ENCODE measurements at regions not wholly inside any gene's neighbourhood (a gene's known extent, or its start where the extent isn't known, plus 50 kb on each side); places are given as distances from the start of the nearest gene placed in this dataset.
A peak's percentile ranks its signal among the peaks of the same experiment; 100 is the strongest.
"Not testable (repeated sequence)": the region's sequence is repeated elsewhere in the genome, so short reads cannot be mapped to it uniquely, and the experiment has no call there.

DNA sequence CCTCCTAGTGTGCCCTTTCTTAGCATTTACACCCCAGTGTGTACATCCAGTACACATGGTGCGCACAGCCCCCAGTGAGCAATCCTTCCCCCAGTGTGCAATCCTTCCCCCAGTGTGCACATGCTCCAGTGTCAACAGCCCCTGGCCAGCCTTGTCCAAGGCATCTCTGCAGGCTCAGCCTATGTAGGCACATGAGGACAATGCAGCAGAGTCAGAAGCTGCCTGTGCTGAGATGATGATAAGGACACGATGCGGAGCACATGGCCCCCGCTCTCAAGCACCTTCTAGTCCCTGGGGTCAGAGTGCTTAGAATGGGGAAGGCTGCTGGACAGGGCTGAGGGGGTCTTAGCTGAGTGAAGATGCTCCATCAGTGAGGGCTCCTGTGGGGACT is 69.8 kb downstream of the GADD45G start:
- no peak for DNase-seq

DNA sequence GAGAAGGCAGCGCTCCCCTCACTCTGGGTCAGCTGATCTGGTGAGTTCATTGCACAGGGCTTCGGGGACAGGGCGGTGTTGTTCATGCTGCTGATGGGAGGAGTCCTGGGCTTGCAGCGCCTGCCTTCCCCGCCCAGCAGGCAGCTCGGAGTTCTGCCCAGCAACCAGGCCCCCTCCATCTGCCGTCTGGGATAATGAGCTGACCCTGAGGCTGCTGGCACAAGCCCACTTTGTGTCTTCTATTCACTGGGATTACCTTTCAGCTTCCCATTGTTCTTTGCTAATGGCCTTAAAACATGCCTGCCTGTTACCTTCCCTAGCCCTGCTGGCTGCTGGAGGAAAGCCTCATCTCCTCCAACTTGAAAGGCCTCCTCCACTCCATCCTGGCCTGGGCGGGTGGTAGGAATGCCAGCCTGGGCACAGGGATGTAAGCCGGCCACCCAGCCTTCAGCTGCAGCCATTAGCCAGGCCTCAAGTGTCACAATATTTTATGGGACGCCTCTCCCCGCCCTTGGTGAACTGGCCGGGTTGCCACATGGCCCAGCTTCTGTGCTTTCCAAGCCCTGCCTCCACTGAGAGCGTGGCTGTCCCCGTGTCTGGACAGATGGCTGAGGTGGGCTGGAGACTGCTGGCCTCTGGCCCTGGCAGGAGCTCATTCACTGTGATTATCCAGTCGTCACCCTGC is 70.4 kb downstream of the GADD45G start:
- peak; percentile 96 for DNase-seq

DNA sequence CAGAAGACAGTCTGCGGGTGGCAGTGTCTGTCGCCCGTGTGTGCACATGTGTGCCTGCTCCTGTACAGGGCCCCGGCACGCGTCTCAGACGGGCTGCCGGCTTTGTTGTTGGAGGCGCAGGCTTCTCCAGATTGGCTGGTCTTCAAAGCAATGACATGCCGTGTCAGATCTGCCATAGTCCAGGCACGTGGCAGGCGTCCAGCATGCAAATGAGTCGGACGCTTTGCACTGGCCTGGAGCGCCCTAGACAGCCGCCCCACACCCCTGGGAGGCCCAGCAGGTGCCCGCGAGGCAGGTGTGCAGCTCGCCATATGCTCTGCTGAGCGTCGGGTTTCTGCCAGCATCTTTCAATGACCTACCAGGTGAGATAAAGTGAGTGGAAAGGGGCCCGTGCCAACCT is 71.5 kb downstream of the GADD45G start:
- peak; percentile 90 for DNase-seq

DNA sequence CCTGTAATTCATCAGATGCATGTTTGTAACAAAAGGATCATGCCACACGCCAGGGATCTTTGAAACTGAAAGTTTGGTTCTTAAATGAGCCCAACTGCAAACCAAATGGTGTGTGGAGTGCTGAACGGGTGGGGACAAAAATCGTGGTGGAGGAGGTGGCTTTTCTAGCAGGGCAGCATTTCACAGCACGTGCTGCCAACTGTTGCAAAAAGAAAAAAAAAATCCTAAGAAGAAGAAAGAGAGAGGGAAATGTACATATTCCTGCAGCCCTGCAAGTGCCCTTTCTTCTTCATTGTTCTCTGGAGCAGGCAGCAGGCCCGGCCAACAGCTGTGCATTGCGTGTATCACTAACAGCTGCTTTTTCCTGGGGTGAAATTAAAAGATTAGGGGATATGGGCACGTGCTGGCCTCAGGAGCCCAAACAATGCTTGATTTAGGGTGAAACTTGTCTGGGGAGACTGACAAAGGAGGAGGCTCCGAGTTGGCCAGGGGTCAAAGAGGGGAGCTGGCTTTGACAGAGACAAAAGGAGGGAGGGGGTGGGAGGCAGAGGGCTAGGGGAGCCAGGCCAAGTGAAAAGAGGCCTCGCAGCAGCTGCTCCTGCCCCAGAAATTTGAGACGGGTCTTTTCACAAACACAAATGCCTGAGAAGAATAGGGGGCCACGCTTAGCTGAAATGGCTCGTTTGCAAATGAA is 73.0 kb downstream of the GADD45G start:
- peak; percentile 93 for DNase-seq

DNA sequence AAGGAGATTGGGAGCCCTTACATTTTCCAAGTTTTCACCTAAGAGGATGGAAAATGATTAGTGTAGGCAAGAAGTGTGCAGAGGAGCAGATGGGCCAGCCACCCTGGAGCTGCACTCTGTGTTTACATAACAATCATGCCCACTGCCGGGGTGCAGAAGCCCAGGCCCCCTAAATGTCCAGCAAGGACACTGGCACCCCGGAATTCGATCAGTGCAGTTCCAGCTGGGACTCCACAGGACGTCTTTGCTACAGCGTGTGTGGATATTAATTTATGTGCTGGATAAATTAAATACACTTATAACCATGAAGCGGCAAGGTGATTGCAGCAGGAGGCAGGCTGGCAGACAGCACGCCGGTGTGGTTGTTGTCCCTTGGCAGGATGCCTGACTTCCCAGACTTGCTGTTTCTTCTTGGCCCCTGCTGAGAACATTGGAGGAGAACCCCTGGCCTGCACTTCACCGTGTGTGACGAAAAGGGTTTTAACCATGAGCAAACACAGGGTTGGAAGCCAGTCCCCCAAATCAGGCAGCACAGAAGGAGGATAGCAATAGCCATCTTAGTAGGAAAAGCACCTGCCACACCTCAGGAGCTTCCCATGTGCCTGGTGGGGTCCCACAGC is 73.7 kb downstream of the GADD45G start:
- DNase-seq, result peak; percentile 82

DNA sequence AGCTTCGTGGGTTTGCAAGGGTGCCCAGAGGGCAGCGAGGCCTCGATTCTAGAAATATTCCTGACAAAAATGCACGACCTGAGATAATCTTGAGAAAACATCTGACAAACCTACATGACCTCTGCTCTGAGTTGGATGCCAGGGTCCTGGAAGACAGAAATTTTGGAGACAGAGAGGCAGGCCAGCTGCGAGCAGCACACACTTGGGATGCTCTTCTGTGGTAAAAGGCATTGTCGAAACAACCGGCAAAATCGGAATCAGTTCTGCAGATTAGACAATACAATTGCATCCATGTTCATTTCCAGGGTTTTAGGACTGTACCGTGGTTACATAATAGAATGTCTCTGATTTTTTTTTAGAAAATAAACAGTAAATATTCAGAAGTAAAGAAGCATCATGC is 74.2 kb downstream of the GADD45G start:
- no peak for DNase-seq

DNA sequence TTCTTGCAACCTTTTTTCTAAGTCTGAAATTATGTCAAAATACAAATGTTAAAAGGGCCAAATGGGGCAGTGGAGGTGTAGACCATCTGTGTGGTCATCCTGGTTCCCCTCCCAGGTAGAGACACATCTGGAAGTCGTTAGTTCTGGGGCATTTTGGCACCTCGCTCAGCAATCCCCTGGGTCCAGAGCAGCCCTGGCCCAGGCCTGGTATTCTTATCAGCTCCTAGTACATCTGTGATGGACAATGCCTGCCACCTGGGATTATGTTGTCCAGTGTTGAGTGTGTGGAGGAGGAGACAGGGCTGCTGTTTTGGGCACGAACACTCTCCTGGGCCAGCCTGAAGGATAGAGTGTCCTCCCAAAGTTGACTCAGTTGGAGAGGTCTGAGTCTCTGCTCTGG is 74.8 kb downstream of the GADD45G start:
- DNase-seq, result no peak

DNA sequence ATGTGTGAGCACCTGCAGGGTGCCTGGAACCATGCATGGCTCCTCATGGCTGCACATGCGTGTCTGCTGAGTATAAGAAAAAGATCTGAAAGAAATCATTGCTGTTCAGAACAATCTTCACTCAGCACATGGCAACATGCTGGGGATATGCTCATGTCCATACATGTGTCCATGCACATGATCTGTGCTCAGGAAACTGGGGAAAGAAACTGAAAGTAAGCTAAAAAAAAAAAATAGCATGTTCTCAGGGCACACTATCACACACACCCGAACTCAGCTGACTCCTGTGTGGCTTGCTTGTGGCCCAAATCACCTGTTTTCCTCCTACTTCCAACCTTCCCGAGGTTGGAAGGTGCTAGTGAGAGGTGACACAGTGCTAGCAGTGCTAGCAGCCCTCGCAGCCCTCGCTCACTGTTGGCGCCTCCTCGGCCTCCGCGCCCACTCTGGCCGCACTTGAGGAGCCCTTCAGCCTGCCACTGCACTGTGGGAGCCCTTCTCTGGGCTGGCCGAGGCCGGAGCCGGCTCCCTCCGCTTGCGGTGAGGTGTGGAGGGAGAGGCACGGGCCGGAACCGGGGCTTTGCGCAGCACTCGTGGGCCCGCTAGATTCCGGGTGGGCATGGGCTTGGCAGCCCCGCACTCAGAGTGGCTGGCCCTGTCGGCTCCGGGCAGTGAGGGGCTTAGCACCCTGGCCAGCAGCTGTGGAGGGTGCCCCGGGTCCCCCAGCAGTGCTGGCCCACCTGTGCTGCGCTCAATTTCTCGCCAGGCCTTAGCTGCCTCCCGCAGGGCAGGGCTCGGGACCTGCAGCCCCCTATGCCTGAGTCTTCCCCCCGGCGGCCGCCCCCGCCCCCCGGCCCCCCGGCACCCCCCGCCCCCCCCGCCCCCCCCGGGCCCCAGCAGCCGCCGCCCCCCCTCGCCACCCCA is 76.0 kb downstream of the GADD45G start:
- no peak for DNase-seq

DNA sequence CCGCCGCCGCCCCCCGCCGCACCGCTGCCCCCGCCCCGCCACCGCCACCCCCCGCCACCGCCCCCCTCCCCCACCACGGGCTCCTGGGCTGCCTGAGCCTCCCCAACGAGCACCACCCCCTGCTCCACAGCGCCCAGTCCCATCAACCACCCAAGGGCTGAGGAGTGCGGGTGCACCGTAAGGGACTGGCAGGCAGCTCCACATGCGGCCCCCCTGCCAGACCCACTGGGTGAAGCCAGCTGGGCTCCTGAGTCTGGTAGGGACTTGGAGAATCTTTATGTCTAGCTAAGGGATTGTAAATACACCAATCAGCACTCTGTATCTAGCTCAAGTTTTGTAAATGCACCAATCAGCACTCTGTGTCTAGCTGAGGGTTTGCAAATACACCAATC is 76.7 kb downstream of the GADD45G start:
- not testable (repeated sequence) for DNase-seq

DNA sequence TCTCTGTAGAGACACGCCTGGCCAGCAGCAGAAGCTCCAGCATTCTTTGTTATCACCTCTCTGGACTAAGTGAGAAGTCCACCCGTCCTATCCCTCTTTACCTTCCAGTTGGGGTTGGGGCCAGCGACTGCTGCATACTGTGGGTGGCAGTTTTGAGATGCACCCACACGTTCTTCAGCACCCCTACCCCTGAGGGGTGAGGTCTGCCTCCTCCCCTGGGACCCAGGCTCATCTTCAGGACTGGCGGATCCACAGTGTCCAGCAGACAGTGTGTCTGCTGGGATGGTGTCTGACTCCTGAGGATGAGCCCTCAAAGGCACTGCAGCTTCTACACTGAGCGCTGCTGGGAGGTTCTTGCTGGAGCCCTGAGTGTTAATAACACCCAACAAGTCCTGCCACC is 78.8 kb downstream of the GADD45G start:
- DNase-seq, result no peak

DNA sequence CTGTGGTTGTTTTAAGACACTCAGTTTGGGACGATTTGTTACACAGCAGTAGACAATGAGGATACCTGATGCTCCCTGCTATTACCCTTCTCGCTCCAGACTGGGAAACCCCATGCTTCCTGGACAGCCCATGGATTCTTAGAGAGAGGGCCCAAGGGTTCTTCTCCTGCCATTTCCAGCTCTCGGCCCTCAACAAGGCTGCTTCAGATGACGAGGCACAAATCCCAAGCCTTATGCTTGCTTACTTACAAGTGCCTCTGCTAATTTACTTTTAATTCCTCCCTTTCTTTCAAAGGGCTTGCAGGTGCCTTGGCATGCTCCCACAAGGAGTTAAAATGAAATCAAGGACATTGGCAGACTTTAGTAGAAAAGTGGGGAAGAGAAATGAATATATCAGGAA is 79.4 kb downstream of the GADD45G start:
- DNase-seq, result no peak

DNA sequence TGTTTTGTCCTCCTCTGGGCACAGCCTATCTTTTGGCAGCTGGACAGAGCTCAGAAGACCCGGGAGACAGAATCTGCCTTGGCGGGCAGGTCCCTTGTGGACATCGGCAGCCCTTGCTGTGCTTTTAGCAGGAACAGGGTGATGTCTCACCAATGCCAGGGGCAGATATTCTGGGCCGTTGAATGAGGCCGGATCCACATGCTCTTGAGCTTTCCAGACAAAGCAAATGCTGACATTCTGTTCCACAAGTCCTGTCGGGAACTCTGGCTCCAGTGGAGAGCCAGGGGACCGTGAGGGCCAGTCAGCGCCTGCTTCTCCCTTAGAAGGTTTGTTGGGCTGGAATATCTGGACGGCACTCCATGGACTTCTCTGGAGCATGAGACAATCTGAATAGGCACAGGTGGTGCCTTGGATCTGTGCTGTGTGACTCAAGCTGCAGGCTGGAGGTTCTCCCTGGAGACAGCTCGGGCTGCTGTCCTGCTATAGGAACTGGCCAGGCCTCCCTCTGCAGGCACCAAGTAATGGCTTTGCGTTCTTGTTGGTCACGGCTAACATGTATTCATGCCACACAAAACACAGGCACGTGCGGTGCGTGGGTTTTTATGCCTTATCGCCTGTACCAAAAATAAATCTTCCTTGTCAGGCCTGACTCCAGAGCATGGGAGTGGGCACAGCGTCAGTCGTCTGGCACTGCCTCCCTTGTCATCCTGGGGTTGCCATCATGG is 80.3 kb downstream of the GADD45G start:
- DNase-seq, result peak; percentile 28

DNA sequence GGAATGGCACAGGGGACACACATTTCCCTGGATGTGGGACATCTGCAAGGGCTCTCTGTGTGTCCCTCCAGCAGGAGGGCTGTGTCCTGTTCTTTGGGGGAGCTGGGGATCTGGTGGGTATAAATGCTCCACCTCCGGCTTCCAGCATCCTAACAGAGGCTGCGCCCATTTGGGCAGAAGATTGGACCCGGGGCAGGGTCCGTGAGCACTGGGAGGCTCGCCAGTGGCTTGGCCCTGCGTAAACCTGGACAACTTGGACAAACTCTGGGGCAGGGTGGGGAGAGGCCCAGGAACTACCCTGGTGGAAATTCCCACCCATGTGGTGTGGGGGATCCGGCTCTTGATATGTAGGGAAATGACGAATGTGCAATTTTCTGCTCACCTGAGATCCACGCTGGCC is 80.9 kb downstream of the GADD45G start:
- no peak for DNase-seq

DNA sequence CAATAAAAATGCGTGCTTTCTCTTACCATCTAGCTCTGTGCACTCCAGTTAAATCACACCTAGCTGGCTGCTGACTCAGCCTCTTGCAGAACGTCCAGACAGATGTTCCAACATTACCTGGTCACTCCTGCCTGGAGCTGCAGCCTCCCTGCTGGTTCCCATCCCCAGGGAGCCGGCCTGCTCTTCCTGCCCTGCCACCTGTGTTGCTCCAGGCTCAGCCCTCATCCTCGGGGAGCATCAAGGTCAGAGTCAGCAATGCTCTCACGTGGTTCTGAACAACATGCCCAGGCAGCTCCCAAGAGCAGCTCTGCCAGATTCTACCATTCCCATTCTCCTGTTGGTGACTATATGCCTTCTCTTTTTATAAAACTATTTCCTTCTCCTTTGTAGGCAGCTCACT is 81.3 kb downstream of the GADD45G start:
- peak; percentile 33 for DNase-seq

DNA sequence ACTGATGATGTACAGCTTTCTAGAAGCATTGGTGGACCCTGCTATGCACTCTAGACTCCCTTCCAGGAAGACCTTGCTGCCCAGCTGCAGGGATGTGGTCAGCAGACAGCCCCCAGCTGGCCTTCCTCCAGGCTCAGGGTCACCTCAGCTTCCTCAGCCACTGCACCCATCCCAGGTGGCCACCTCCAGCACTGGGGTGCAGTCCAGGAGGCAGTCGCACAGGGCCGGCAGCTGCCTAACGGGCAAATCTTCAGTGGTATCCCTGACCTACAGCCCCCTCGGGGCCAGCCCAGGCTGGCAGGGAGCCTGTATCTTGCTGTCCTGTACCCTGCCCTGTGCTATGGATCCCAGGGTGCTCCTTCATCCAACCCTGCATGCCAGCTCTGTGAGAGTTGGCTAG is 81.8 kb downstream of the GADD45G start:
- DNase-seq, result no peak

DNA sequence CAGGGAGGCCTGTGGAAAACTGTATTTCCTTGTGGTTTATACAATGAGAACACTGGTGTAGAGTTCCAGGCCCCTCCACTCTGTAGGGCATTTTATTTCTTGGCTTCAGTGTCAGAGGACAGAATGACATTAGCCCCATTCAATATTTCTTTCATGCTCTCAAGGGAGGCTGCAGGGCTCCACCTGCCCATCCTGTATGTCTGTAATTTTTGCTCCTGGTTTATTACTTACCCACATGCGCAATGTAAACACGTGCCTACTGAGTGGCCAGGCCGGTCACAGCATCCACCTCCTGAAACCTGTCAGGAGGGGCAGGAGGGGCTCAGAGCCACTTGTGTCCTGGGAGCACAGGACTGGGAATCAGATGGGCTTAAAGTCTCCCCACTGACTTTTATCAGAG is 82.4 kb downstream of the GADD45G start:
- DNase-seq, result peak; percentile 65

DNA sequence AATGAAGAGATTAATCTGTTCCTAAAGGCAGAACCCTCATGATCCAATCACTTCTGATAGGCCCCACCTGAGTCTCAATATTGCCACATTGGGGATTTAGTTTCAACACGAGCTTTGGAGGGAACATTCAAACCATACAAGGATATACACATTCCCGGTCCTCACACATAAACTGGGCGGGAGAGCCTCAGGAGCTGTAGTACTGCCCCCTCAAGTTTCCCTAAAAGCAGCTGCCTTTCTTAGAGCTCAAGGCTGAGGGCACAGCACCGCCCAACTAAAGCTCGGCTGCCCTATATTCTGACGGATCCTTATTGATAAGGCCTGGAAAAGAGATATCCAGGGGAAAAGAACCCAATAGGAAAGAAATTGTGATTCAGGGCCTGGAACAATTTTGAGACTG is 83.0 kb downstream of the GADD45G start:
- no peak for DNase-seq

DNA sequence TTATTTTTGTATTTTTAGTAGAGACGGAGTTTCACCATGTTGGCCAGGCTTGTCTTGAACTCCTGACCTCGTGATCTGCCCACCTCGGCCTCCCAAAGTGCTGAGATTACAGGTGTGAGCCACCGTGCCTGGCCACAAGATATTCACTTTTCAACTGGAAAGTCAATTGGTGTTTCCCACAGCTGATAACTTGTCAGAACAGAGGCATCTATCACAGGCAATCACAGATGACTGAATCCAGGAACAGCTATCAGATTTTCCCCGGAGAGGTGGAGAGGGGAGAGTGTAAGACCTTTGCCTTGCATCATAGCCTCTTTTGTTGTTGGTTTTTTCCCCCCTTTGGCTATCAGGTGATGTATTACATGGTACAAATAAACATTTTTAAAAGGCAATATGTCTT is 84.5 kb downstream of the GADD45G start:
- DNase-seq, result not testable (repeated sequence)

DNA sequence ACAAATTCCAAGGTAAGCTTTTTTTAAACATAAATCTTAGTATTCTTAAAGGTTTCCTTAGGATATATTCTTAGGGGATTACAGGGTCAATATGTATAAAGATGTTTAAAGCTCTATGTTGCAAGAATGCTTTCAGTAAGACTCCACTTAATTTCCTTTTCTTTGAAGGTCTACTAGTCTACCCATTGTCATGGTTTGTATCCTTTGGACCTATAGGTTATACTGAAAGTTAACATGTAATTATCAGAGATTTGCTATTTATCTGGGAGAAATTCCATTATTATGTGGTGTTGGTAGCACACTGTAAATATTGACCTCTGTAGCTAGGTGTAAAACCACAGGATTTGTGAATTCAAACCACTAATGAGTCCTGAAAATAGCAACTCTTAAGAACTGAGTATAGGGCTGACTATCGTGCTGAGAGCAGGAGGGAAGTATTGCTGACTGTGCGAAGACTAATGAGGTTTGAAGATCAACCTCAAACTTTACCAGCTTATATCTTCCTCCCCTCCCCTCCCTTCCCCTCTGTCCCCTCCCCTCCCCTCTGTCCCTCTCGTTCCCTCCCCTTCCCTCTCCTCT is 85.6 kb downstream of the GADD45G start:
- no peak for DNase-seq

DNA sequence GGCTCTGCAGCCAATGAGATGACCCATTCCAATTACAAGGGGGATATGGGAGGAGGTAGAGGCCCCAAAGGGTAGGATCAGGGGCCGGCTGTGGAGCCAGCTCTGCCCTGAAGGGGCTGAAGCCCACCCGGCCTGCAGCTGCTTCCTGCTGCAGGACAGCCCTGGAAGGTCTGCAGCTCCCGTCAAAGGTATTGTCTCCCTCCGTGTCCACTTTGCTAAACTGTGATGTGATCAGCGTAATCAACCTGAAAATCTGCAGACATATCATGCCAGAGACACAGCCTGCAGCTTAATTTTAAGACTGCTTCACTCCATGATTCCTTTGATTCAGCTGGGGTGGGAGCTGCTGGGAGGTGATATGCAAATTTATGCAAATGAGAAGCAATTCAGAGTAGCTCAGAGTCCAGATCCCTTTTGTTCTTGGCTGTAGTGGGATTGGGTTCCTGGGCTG is 90.7 kb downstream of the GADD45G start:
- DNase-seq, result no peak

DNA sequence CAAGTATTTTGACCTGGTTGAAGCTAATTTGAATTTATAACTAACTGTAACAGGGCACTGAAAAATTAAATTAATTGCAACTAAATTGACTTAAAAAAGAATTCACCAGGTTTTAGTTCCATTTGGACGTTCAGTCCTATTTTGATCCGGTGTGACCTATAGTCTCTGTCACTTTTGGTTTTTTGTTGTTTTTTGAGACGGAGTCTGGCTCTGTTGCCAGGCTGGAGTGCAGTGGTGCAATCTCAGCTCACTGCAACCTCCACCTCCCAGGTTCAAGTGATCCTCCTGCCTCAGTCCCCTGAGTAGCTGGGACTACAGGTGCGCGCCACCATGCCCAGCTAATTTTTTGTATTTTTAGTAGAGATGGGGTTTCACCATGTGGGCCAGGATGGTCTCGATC is 91.2 kb downstream of the GADD45G start:
- not testable (repeated sequence) for DNase-seq

DNA sequence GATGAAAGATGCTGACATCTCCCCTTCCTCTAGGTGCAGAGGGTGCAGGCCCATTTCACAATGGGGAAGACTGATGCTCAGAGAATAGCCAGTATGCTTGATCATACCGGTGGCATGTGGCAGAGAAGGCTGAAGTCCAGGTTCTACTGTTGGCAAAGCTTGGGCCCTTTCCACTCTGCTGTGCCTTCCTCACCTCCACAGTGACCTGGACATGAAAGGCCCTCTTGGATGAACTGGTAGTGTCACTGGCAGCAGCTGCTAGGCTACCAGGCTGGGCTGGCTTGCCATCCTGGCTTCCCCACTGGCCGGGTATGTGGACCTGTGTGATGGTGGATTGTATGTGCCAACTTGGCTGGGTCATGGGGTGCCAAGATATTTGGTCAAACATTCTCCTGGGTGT is 92.0 kb downstream of the GADD45G start:
- DNase-seq, result no peak
